A549 (cell line): ENCODE measurements at regions not wholly inside any gene's neighbourhood (a gene's known extent, or its start where the extent isn't known, plus 50 kb on each side); places are given as distances from the start of the nearest gene placed in this dataset.

ENCODE experiments used
- CEBPB ChIP-seq, 2 experiments: fragments of >200 bp in 1 of 2; sonication (Bioruptor Twin) in 1 of 2; formaldehyde crosslinking in 1 of 2; IDR thresholded peaks; 2 replicates each; pipeline ENCODE4 v1.6.1; 2012 to 2016
- CTCF ChIP-seq: fragments of >200 bp; sonication (Bioruptor Twin); formaldehyde crosslinking; IDR thresholded peaks from 3 replicates; pipeline ENCODE4 v1.5.1; 2016
- HEYL ChIP-seq: fragments of 250-450 bp; sonication (Bioruptor Pico); IDR thresholded peaks from 2 replicates; pipeline ENCODE4 v1.8.0; 2021; ENCODE audit warnings: mild to moderate bottlenecking, moderate library complexity
- MAX ChIP-seq: IDR thresholded peaks from 2 replicates; pipeline ENCODE4 v1.6.1; 2012
- NR3C1 ChIP-seq: fragments of >200 bp; sonication (Bioruptor Twin); formaldehyde crosslinking; IDR thresholded peaks from 3 replicates; pipeline ENCODE4 v1.6.1; 2017
- POLR2A ChIP-seq: IDR thresholded peaks from 2 replicates; pipeline ENCODE4 v1.6.1; 2012; ENCODE audit warnings: mild to moderate bottlenecking, low read length
- POLR2AphosphoS2 ChIP-seq: conservative IDR thresholded peaks from 2 replicates; pipeline ENCODE4 v1.6.1; 2012; ENCODE audit warnings: low read length, improper control_type of control experiment, inconsistent platforms
- RAD21 ChIP-seq, 2 experiments: fragments of >200 bp in 1 of 2; sonication (Bioruptor Twin) in 1 of 2; formaldehyde crosslinking in 1 of 2; IDR thresholded peaks in 1 of 2; conservative IDR thresholded peaks in 1 of 2; 2 replicates in 1 of 2; 3 replicates in 1 of 2; pipeline ENCODE4 v1.6.1; 2012 to 2018; ENCODE audit warnings: inconsistent platforms in 1 of 2

- TF ChIP-seq RAD21 (conservative IDR thresholded peaks at IDR 0.05 in 1 of 2, IDR thresholded peaks at IDR 0.05 in 1 of 2): no peak
- no peak for TF ChIP-seq CTCF
- TF ChIP-seq POLR2A: no peak
- no peak for TF ChIP-seq NR3C1
- no peak for TF ChIP-seq CEBPB (IDR thresholded peaks at IDR 0.05)
- no peak for TF ChIP-seq MAX
- no peak for TF ChIP-seq POLR2AphosphoS2
- TF ChIP-seq HEYL (CRISPR knock-in tag): no peak
Measured at GRCh38 chr1:79847700-79848099, 841.2 kb upstream of the ADGRL4 start.
